OCI-LY7 (cell line): ENCODE measurements at regions not wholly inside any gene's neighbourhood (a gene's known extent, or its start where the extent isn't known, plus 50 kb on each side); places are given as distances from the start of the nearest gene placed in this dataset.

Experiments
- CTCF ChIP-seq: fragments of 200-600 bp; sonication (generic); conservative IDR thresholded peaks from 2 replicates; pipeline ENCODE4 v1.5.1; 2014; ENCODE audit warnings: mild to moderate bottlenecking, antibody characterized with exemption, low read length, moderate library complexity, mixed read lengths
- EZH2phosphoT487 ChIP-seq: fragments of 200-600 bp; sonication (generic); IDR thresholded peaks from 2 replicates; pipeline ENCODE4 v1.6.1; 2018; ENCODE audit warnings: low read depth, borderline replicate concordance, mild to moderate bottlenecking, mixed run types, antibody characterized with exemption, low read length, moderate library complexity, mixed read lengths

- TF ChIP-seq CTCF (no peak), EZH2phosphoT487 (no peak)
These were observed 171.6 kb downstream of the THBS2 start for GRCh38 chr6:169082093-169082492.
